ENCODE measurements at regions not wholly inside any gene's neighbourhood (a gene's known extent, or its start where the extent isn't known, plus 50 kb on each side); places are given as distances from the start of the nearest gene placed in this dataset.
"Not testable (repeated sequence)": the region's sequence is repeated elsewhere in the genome, so short reads cannot be mapped to it uniquely, and the experiment has no call there.

DNA sequence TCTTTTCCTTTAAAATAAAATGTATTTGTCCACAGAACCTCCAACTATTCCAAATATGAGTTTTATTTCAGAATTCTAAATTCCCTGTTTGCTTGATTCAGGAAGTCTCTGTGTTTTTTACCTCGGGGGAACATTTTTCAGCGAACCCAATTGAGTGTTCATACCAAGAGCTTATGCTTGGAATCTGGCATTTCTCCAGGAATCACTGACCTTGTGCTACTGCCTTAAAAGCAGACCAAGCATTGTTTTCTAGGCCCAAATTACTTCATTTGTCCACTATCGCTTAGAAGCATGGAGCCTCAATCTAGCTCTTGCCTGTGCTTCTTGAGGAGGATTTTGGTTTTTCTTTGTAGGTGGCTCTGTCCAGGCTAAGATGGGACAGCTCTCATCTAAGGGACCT lies 59.4 kb downstream of the EBLN1 start:
- peak in 1 of 2 donors; percentile 5 for DNase-seq (ENCODE audit: low read depth in 2 of 2)

DNA sequence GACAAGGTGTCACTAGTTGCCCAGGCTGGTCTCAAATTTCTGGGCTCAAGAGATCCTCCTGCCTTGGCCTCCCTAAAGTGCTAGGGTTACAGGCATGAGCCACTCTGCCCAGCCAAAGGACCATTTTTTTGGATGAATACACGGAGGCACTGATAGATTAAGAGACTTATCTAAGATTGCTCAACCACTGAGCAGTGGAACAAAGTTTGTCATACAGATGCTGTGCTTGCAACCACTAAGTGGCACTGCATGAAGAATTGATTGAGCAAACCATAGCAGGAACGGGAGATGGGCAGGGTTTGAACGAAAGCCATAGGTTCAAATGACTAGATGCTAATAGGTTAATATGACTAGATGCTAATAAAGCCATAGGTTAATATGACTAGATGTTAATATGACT lies 61.1 kb downstream of the EBLN1 start:
- no peak for DNase-seq (ENCODE audit: low read depth in 2 of 2)

GRCh38 chr10:22152403-22152802 lies 65.4 kb downstream of the EBLN1 start:
- DNase-seq (ENCODE audit: low read depth in 2 of 2) = no peak

GRCh38 chr10:22150842-22151241 lies 67.0 kb downstream of the EBLN1 start:
- no peak for DNase-seq (ENCODE audit: low read depth in 2 of 2)

DNA sequence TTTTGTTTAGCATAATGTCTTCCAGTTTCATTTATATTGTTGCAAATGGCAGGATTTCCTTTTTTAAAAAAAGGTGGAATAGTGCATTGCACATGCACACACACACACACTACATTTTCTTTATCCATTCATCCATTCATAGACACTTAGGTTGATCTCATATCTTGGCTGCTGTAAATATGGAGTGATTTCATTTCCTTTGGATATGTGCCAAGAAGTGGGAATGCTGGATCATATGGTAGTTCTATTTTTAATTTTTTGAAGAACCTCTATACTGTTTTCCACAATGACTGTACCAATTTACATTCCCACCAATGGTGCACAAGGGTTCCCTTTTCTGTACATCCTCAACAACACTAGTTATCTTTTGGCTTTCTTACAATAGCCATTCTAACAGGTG lies 68.9 kb downstream of the EBLN1 start:
- peak in 1 of 2 donors; percentile 67 for DNase-seq (ENCODE audit: low read depth in 2 of 2)

GRCh38 chr10:22145873-22146272 lies 71.9 kb downstream of the EBLN1 start:
- not testable (repeated sequence) for DNase-seq (ENCODE audit: low read depth in 2 of 2)

GRCh38 chr10:22137542-22137941 lies 80.3 kb downstream of the EBLN1 start:
- no peak for DNase-seq (ENCODE audit: low read depth in 2 of 2)

DNA sequence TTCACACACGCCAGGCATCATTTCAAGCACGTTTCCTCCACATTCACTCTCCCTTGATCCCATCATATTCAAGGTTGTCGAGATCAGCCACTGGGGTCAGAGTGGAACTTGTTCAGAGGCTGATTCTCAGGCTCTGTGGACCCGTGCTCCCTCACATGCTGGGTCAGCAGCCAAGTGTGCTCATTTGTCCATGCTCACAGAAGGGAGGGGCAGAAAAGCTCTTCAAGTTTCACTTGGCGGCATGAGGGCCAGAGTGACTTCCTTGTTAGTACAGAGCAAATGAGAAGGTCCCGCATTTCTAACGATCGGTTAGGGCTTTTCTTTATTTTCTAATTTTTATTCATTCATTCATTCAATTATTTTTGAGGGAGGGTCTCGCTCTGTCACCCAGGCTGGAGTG lies 82.2 kb downstream of the EBLN1 start:
- no peak for DNase-seq (ENCODE audit: low read depth in 2 of 2)

- no peak for DNase-seq (ENCODE audit: low read depth in 2 of 2)
Measured at GRCh38 chr10:22133749-22134624, 83.8 kb downstream of the EBLN1 start.

DNA sequence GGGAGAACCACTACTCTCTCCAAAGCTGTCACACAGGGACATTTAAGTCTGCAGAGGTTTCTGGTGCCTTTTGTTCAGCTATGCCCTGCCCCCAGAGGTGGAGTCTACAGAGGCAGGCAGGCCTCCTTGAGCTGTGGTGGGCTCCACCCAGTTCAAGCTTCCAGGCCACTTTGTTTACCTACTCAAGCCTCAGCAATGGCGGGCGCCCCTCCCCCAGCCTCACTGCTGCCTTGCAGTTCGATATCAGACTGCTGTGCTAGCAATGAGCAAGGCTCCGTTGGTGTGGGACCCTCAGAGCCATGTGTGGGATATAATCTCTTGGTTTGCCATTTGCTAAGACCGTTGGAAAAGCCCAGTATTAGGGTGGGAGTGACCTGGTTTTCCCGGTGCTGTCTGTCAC lies 87.0 kb downstream of the EBLN1 start:
- not testable (repeated sequence) for DNase-seq (ENCODE audit: low read depth in 2 of 2)

DNA sequence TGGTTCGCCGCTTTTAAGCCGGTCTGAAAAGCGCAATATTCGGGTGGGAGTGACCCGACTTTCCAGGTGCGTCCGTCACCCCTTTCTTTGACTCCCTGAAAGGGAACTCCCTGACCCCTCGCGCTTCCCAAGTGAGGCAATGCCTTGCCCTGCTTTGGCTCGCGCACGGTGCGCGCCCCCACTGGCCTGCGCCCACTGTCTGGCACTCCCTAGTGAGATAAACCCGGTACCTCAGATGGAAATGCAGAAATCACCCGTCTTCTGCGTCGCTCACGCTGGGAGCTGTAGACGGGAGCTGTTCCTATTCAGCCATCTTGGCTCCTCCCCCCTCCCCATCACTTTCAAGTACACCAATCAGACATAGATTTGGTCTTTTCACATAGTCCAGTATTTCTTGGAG lies 88.2 kb downstream of the EBLN1 start:
- not testable (repeated sequence) for DNase-seq (ENCODE audit: low read depth in 2 of 2)

- not testable (repeated sequence) for DNase-seq (ENCODE audit: low read depth in 2 of 2)
Measured at GRCh38 chr10:22121181-22121580, 96.6 kb downstream of the EBLN1 start.

DNA sequence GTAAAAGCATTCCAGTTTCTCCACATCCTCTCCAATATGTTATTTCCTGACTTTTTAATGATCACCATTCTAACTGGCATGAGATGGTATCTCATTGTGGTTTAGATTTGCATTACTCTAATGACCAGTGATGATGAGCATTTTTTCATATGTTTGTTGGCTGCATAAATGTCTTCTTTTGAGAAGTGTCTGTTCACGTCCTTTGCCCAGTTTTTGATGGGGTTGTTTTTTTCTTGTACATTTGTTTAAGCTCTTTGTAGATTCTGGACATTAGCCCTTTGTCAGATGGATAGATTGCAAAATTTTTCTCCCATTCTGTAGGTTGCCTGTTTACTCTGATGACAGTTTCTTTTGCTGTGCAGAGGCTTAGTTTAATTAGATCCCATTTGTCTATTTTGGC lies 97.7 kb downstream of the EBLN1 start:
- DNase-seq (ENCODE audit: low read depth in 2 of 2) = not testable (repeated sequence)

GRCh38 chr10:22119575-22119974 lies 98.2 kb downstream of the EBLN1 start:
- DNase-seq (ENCODE audit: low read depth in 2 of 2) = not testable (repeated sequence)

- no peak for DNase-seq (ENCODE audit: low read depth in 2 of 2)
Measured at GRCh38 chr10:22111705-22112104, 106.1 kb downstream of the EBLN1 start.

- DNase-seq (ENCODE audit: low read depth in 2 of 2) = no peak
Measured at GRCh38 chr10:22111260-22111659, 106.6 kb downstream of the EBLN1 start.

DNA sequence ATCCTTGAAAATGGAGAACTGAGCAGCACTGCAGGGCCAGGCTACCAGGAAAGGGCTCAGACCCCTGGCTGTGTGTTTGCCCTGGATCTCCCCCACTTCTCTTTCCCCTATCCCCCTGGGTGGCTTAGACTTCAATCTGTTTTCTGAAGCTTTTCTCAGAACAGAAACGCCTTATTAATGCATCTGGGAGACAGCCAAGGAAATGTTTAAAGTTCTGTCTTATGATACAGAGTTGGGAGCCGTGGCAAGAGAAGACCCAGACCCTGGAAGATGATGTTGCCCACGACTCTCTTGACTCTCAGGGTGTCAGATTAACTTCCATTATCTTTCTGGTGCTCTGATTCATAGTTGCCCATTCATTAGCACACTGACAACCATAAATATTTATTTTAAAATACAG lies 107.1 kb downstream of the EBLN1 start:
- no peak for DNase-seq (ENCODE audit: low read depth in 2 of 2)

- no peak for DNase-seq (ENCODE audit: low read depth in 2 of 2)
Measured at GRCh38 chr10:22105270-22105669, 101.7 kb upstream of the DNAJC1 start.

DNA sequence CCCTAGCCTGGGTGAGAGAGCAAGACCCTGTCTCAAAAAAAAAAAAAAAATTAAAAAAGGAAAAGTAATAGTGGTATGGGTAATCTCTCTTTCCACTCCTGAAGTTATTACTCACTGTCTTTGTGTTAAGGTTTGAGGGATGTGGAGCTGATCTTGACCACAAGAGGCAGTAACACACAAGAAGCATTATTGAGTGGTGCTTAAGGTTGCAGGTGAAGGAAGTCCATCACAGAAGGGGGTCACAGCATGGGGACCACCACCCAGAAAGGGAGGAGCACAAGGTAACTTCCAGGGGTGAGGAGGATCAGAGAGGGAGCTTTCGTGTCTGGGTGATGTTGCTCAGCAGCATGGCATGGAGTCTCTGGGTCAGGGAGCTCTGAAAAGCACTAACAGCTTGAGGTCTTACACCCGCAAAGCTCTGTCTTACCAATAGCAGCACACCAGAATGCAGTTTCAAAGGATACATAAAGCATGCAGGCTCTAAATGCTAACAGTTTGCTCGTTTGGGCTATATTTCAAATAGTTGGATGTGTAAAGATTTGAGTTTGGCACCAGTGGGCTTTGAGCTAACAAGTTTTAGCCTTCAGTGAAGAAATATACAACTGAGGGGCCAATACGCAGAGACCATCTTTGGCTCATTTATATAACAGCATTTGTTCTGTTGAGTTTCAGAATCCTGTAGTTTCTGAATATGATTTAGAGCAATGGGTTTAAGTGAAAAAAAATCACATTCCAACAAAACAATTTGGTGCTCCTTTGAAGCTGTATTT lies 100.4 kb upstream of the DNAJC1 start:
- DNase-seq (ENCODE audit: low read depth in 2 of 2) = no peak

DNA sequence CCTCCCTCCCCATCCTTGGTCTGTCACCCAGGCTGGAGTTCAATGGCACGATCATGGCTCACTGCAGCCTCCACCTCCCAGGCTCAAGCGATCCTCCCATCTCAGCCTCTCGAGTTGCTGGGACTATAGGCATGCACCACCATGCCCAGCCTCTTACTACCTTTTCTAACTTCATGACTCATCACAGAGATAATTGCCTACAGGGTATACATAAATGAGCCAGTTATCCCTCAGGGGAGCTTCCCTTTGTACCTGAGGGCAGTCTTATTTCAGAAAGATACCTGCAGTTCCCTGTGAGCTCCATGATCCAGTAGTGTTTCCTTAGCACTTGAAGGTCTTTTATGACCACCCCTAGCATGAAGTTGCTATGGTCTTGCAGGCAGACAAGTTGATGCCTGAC lies 94.2 kb upstream of the DNAJC1 start:
- DNase-seq (ENCODE audit: low read depth in 2 of 2) = no peak

GRCh38 chr10:22091260-22091659 lies 87.7 kb upstream of the DNAJC1 start:
- DNase-seq (ENCODE audit: low read depth in 2 of 2) = not testable (repeated sequence)

GRCh38 chr10:22087402-22087738 lies 83.8 kb upstream of the DNAJC1 start:
- no peak for DNase-seq (ENCODE audit: low read depth in 2 of 2)

Measured in dermis microvascular lymphatic vessel endothelial cell (primary cell).